GM23338 (cell line): ENCODE measurements at regions not wholly inside any gene's neighbourhood (a gene's known extent, or its start where the extent isn't known, plus 50 kb on each side); places are given as distances from the start of the nearest gene placed in this dataset.

Source experiments
- ATAC-seq: fragments of 200-7000 bp; cut with Tn5 transposase; 3 replicates; pipeline ENCODE4 v1.9.1; 2020
- DNase-seq: peaks from one replicate; pipeline ENCODE4 v3.0.0-alpha.2; 2015; ENCODE audit warnings: low spot score
- H2AFZ ChIP-seq: fragments of 200-600 bp; sonication (generic); 2 replicates; pipeline ENCODE4 v1.8.0; 2016; ENCODE audit warnings: antibody characterized with exemption, mild to moderate bottlenecking, moderate library complexity
- H3F3A ChIP-seq: fragments of 200-600 bp; sonication (generic); replicated peaks from 2 replicates; pipeline ENCODE4 v1.8.0; 2017; ENCODE audit warnings: antibody characterized with exemption, mixed run types, low read depth
- H3K27ac ChIP-seq: fragments of 200-600 bp; sonication (generic); 2 replicates; pipeline ENCODE4 v1.6.1; 2016; ENCODE audit warnings: low read depth
- H3K27me3 ChIP-seq: fragments of 200-600 bp; sonication (generic); 2 replicates; pipeline ENCODE4 v1.8.0; 2016; ENCODE audit warnings: mild to moderate bottlenecking, mixed run types, moderate library complexity; ENCODE audit not compliant: insufficient read depth
- H3K36me3 ChIP-seq: fragments of 200-600 bp; sonication (generic); 2 replicates; pipeline ENCODE4 v1.8.0; 2016; ENCODE audit warnings: mild to moderate bottlenecking; ENCODE audit not compliant: insufficient read depth
- H3K4me1 ChIP-seq: fragments of 200-600 bp; sonication (generic); 2 replicates; pipeline ENCODE4 v1.8.0; 2016; ENCODE audit warnings: mild to moderate bottlenecking, moderate library complexity; ENCODE audit not compliant: insufficient read depth
- H3K4me2 ChIP-seq: fragments of 200-600 bp; sonication (generic); 2 replicates; pipeline ENCODE4 v1.7.1; 2017; ENCODE audit warnings: mixed run types
- H3K4me3 ChIP-seq: fragments of 200-600 bp; sonication (generic); 2 replicates; pipeline ENCODE4 v1.6.1; 2016; ENCODE audit warnings: mixed run types
- H3K79me2 ChIP-seq: fragments of 200-600 bp; sonication (generic); replicated peaks from 2 replicates; pipeline ENCODE4 v1.8.0; 2017; ENCODE audit warnings: mild to moderate bottlenecking; ENCODE audit not compliant: insufficient read depth
- H3K9me2 ChIP-seq: fragments of 200-600 bp; sonication (generic); 2 replicates; pipeline ENCODE4 v1.8.0; 2017; ENCODE audit not compliant: insufficient read depth
- H4K20me1 ChIP-seq: fragments of 200-600 bp; sonication (generic); replicated peaks from 2 replicates; pipeline ENCODE4 v1.8.0; 2017; ENCODE audit warnings: mild to moderate bottlenecking; ENCODE audit not compliant: insufficient read depth
- H3K27ac Mint-ChIP-seq: 2 replicates; pipeline ENCODE4 v1.8.0; 2020; ENCODE audit warnings: inconsistent platforms, mild to moderate bottlenecking, moderate library complexity, mixed read lengths
- H3K27me3 Mint-ChIP-seq: 3 replicates; pipeline ENCODE4 v1.8.0; 2022; ENCODE audit warnings: low read depth, mild to moderate bottlenecking, moderate library complexity, mixed read lengths, inconsistent platforms; ENCODE audit not compliant: insufficient read depth, poor library complexity
- H3K36me3 Mint-ChIP-seq: 3 replicates; pipeline ENCODE4 v1.8.0; 2021; ENCODE audit warnings: low read depth, mild to moderate bottlenecking, inconsistent platforms, moderate library complexity, mixed read lengths
- H3K4me1 Mint-ChIP-seq: 3 replicates; pipeline ENCODE4 v1.8.0; 2020; ENCODE audit warnings: mild to moderate bottlenecking, inconsistent platforms, mixed read lengths
- H3K4me3 Mint-ChIP-seq: 3 replicates; pipeline ENCODE4 v1.8.0; 2021; ENCODE audit warnings: moderate library complexity, mild to moderate bottlenecking, inconsistent platforms, mixed read lengths
- H3K9me3 Mint-ChIP-seq: 3 replicates; pipeline ENCODE4 v1.8.0; 2020; ENCODE audit warnings: moderate library complexity, mild to moderate bottlenecking, inconsistent platforms, mixed read lengths
- CREB1 ChIP-seq: fragments of 250-450 bp; sonication (Bioruptor Pico); IDR thresholded peaks from 2 replicates; pipeline ENCODE4 v1.5.0; 2020; ENCODE audit warnings: low read depth, mild to moderate bottlenecking, moderate library complexity
- CTCF ChIP-seq, 2 experiments: fragments of 200-600 bp in 1 of 2; sonication (generic) in 1 of 2; conservative IDR thresholded peaks; 2 replicates each; pipeline versions ENCODE4 v1.5.1 to v1.6.1; 2016 to 2017; ENCODE audit warnings: antibody characterized with exemption in 2 of 2, low read depth in 2 of 2, mild to moderate bottlenecking in 2 of 2, moderate library complexity in 1 of 2
- ETS1 ChIP-seq: IDR thresholded peaks from 2 replicates; pipeline ENCODE4 v1.6.1; 2016; ENCODE audit warnings: antibody characterized with exemption
- EZH2 ChIP-seq: fragments of 200-600 bp; sonication (generic); IDR thresholded peaks from one replicate; pipeline ENCODE4 v1.8.0; 2017; ENCODE audit warnings: antibody characterized with exemption, mild to moderate bottlenecking, low read depth; ENCODE audit not compliant: unreplicated experiment
- EZH2phosphoT487 ChIP-seq: fragments of 200-600 bp; sonication (generic); IDR thresholded peaks from one replicate; pipeline ENCODE4 v1.8.1; 2018; ENCODE audit warnings: antibody characterized with exemption; ENCODE audit not compliant: unreplicated experiment
- JUNB ChIP-seq: IDR thresholded peaks from one replicate; pipeline ENCODE4 v1.6.1; 2016; ENCODE audit warnings: antibody characterized with exemption; ENCODE audit not compliant: unreplicated experiment
- NANOG ChIP-seq: IDR thresholded peaks from 2 replicates; pipeline ENCODE4 v1.6.1; 2016; ENCODE audit warnings: antibody characterized with exemption, borderline replicate concordance
- POLR2AphosphoS5 ChIP-seq: IDR thresholded peaks from 2 replicates; pipeline ENCODE4 v1.6.1; 2016; ENCODE audit warnings: antibody characterized with exemption, low read depth
- REST ChIP-seq: IDR thresholded peaks from one replicate; pipeline ENCODE4 v1.6.1; 2018; ENCODE audit warnings: antibody characterized with exemption; ENCODE audit not compliant: unreplicated experiment
- STAT1 ChIP-seq: IDR thresholded peaks from one replicate; pipeline ENCODE4 v1.6.1; 2016; ENCODE audit warnings: antibody characterized with exemption; ENCODE audit not compliant: unreplicated experiment
- ZNF114 ChIP-seq: fragments of 250-450 bp; sonication (Bioruptor Pico); IDR thresholded peaks from 2 replicates; pipeline ENCODE4 v1.5.0; 2020; ENCODE audit warnings: mild to moderate bottlenecking, moderate library complexity
- ZNF331 ChIP-seq: fragments of 250-450 bp; sonication (Bioruptor Pico); IDR thresholded peaks from 2 replicates; pipeline ENCODE4 v1.5.0; 2020; ENCODE audit warnings: low read depth, mild to moderate bottlenecking, moderate library complexity
- ZNF462 ChIP-seq: fragments of 250-450 bp; sonication (Bioruptor Pico); IDR thresholded peaks from 2 replicates; pipeline ENCODE4 v1.5.0; 2020; ENCODE audit warnings: mild to moderate bottlenecking, moderate library complexity

GRCh38 chr20:57020364-57020763 lies 246.1 kb downstream of the BMP7 start:
- H3K4me3 ChIP-seq = no peak overlapping the region
- H3K4me3 Mint-ChIP-seq = no peak overlapping the region
- no peak overlapping the region for H3K27ac Mint-ChIP-seq
- no peak overlapping the region for H2AFZ ChIP-seq
- ATAC-seq (no peak), DNase-seq (no peak)
- H3K79me2 ChIP-seq = no peaks in the 10 kb centered on the region
- H3K36me3 Mint-ChIP-seq = no peaks in the 10 kb centered on the region
- H3K27ac ChIP-seq = no peak overlapping the region
- H4K20me1 ChIP-seq = no peaks in the 10 kb centered on the region
- H3K27me3 ChIP-seq = peaks cover under 1% of the 10 kb centered on the region; the same call in 1 of the 2 replicates
- peaks cover 3% of the 10 kb centered on the region; the same call in 1 of the 3 replicates for H3K9me3 Mint-ChIP-seq
- H3K36me3 ChIP-seq = no peaks in the 10 kb centered on the region
- no peaks in the 10 kb centered on the region for H3F3A ChIP-seq
- H3K4me2 ChIP-seq = no peak overlapping the region
- peaks cover 29% of the 10 kb centered on the region for H3K4me1 Mint-ChIP-seq
- H3K27me3 Mint-ChIP-seq = peaks cover 13% of the 10 kb centered on the region
- peaks cover 9% of the 10 kb centered on the region for H3K4me1 ChIP-seq
- TF ChIP-seq ZNF114 (no peak), CREB1 (CRISPR knock-in tag) (no peak), POLR2AphosphoS5 (no peak), JUNB (no peak), NANOG (no peak), STAT1 (no peak), ETS1 (no peak), ZNF462 (no peak), EZH2 (no peak), CTCF (conservative IDR thresholded peaks at IDR 0.05; ENCODE audit: low read depth in 2 of 2) (no peak), ZNF331 (CRISPR knock-in tag) (no peak), EZH2phosphoT487 (no peak), REST (no peak)
- H3K9me2 ChIP-seq = no peaks in the 10 kb centered on the region
